A549 (cell line): ENCODE measurements at regions not wholly inside any gene's neighbourhood (a gene's known extent, or its start where the extent isn't known, plus 50 kb on each side); places are given as distances from the start of the nearest gene placed in this dataset.

Experiments used
- ATAC-seq, 2 experiments: fragments of 200-7000 bp in 1 of 2; fragments of >200 bp in 1 of 2; cut with Nextera tagmentation in 1 of 2; cut with Tn5 transposase in 1 of 2; 3 replicates each; pipeline versions ENCODE4 v1.8.0 to v1.9.1; 2018 to 2020; ENCODE audit warnings: mild to moderate bottlenecking in 1 of 2, moderate library complexity in 1 of 2
- CTCF ChIA-PET: fragments of 300-600 bp; sonication (Branson Sonifier 250); formaldehyde crosslinking; extraction: SDS; loops from one replicate; lab custom pipeline; 2021; ENCODE audit warnings: antibody characterized with exemption, inconsistent platforms; lab: Yijun Ruan, JAX
- POLR2A ChIA-PET: fragments of 350-600 bp; formaldehyde crosslinking; extraction: SDS; loops from one replicate; lab custom pipeline; 2021; ENCODE audit warnings: antibody characterized with exemption, inconsistent platforms; lab: Yijun Ruan, JAX
- DNase-seq, 2 experiments: peaks; one replicate each; pipeline versions ENCODE4 v3.0.0 to v3.0.0-alpha.2; 2011 to 2016; ENCODE audit warnings: low read depth in 1 of 2, low spot score in 1 of 2
- FAIRE-seq: peaks from 2 replicates; lab custom pipeline; 2011; peaks lifted over from hg19 to GRCh38; lab: Jason Lieb, UNC
- H3K27ac ChIP-seq, 2 experiments: fragments of >200 bp; sonication (Bioruptor Twin); formaldehyde crosslinking; 3 replicates each; pipeline ENCODE4 v1.5.1; 2016 to 2017
- H3K4me1 ChIP-seq: fragments of >200 bp; sonication (Bioruptor Twin); formaldehyde crosslinking; 3 replicates; pipeline ENCODE4 v1.6.1; 2016
- H3K4me2 ChIP-seq: fragments of >200 bp; sonication (Bioruptor Twin); formaldehyde crosslinking; 3 replicates; pipeline ENCODE4 v1.6.1; 2016
- H3K4me3 ChIP-seq: fragments of >200 bp; sonication (Bioruptor Twin); formaldehyde crosslinking; 3 replicates; pipeline ENCODE4 v1.5.1; 2016
- H3K9me3 ChIP-seq: fragments of >200 bp; sonication (Bioruptor Twin); formaldehyde crosslinking; 3 replicates; pipeline ENCODE4 v1.6.1; 2016
- CBX2 ChIP-seq: fragments of 200-600 bp; sonication (generic); IDR thresholded peaks from 2 replicates; pipeline ENCODE4 v1.6.1; 2016; ENCODE audit warnings: low read depth, mild to moderate bottlenecking, borderline replicate concordance
- CHD2 ChIP-seq: fragments of 150-350 bp; IDR thresholded peaks from 2 replicates; pipeline ENCODE4 v1.6.1; 2014; ENCODE audit warnings: low read length; ENCODE audit not compliant: partially characterized antibody
- CTCF ChIP-seq: fragments of >200 bp; sonication (Bioruptor Twin); formaldehyde crosslinking; IDR thresholded peaks from 3 replicates; pipeline ENCODE4 v1.5.1; 2016
- EHMT2 ChIP-seq: fragments of 200-600 bp; sonication (generic); IDR thresholded peaks from 2 replicates; pipeline ENCODE4 v1.6.1; 2016; ENCODE audit warnings: antibody characterized with exemption, low read depth, mild to moderate bottlenecking, moderate library complexity
- FOSL2 ChIP-seq, 2 experiments: fragments of 450-650 bp in 1 of 2; fragments of >200 bp in 1 of 2; sonication (Bioruptor Twin) in 1 of 2; formaldehyde crosslinking; IDR thresholded peaks; 2 replicates each; pipeline versions ENCODE4 v1.5.0 to v1.6.1; 2016 to 2020; ENCODE audit warnings: mild to moderate bottlenecking in 1 of 2, moderate library complexity in 1 of 2
- HOXA7 ChIP-seq: fragments of 250-450 bp; sonication (Bioruptor Pico); IDR thresholded peaks from 2 replicates; pipeline ENCODE4 v1.5.0; 2020; ENCODE audit warnings: mild to moderate bottlenecking, moderate library complexity
- HOXB13 ChIP-seq: fragments of 250-450 bp; sonication (Bioruptor Pico); IDR thresholded peaks from 2 replicates; pipeline ENCODE4 v1.5.0; 2020; ENCODE audit warnings: low read depth, mild to moderate bottlenecking, moderate library complexity
- HOXB5 ChIP-seq: fragments of 250-450 bp; sonication (Bioruptor Pico); IDR thresholded peaks from 2 replicates; pipeline ENCODE4 v1.5.0; 2020; ENCODE audit warnings: mild to moderate bottlenecking, moderate library complexity
- JUN ChIP-seq, 2 experiments: fragments of >200 bp; sonication (Bioruptor Twin); formaldehyde crosslinking; IDR thresholded peaks; 2 replicates in 1 of 2; 3 replicates in 1 of 2; pipeline ENCODE4 v1.6.1; 2016 to 2017
- KDM1A ChIP-seq: fragments of 200-600 bp; sonication (generic); IDR thresholded peaks from 2 replicates; pipeline ENCODE4 v1.6.1; 2016; ENCODE audit warnings: low read depth, mild to moderate bottlenecking
- MYC ChIP-seq: IDR thresholded peaks from 2 replicates; pipeline ENCODE4 v1.6.1; 2012; ENCODE audit warnings: mild to moderate bottlenecking, inconsistent platforms, low read length, improper control_type of control experiment, borderline replicate concordance
- NFE2L2 ChIP-seq: fragments of 150-350 bp; conservative IDR thresholded peaks from 2 replicates; pipeline ENCODE4 v1.6.1; 2014; ENCODE audit warnings: low read length
- NR3C1 ChIP-seq: fragments of >200 bp; sonication (Bioruptor Twin); formaldehyde crosslinking; IDR thresholded peaks from 3 replicates; pipeline ENCODE4 v1.6.1; 2017
- POLR2A ChIP-seq: IDR thresholded peaks from 2 replicates; pipeline ENCODE4 v1.6.1; 2012; ENCODE audit warnings: mild to moderate bottlenecking, low read length
- RAD21 ChIP-seq, 2 experiments: fragments of >200 bp in 1 of 2; sonication (Bioruptor Twin) in 1 of 2; formaldehyde crosslinking in 1 of 2; IDR thresholded peaks in 1 of 2; conservative IDR thresholded peaks in 1 of 2; 2 replicates in 1 of 2; 3 replicates in 1 of 2; pipeline ENCODE4 v1.6.1; 2012 to 2018; ENCODE audit warnings: inconsistent platforms in 1 of 2
- RCOR1 ChIP-seq: fragments of 150-350 bp; IDR thresholded peaks from 2 replicates; pipeline ENCODE4 v1.6.1; 2014; ENCODE audit warnings: antibody characterized with exemption, low read length, low read depth
- REST ChIP-seq: fragments of 200-600 bp; sonication (generic); IDR thresholded peaks from 2 replicates; pipeline ENCODE4 v1.6.1; 2016; ENCODE audit warnings: antibody characterized with exemption, mild to moderate bottlenecking, moderate library complexity
- RNF2 ChIP-seq: fragments of 200-600 bp; sonication (generic); IDR thresholded peaks from 2 replicates; pipeline ENCODE4 v1.6.1; 2016; ENCODE audit warnings: low read depth, mild to moderate bottlenecking, antibody characterized with exemption, moderate library complexity, borderline replicate concordance
- TFCP2L1 ChIP-seq: fragments of 250-450 bp; sonication (Bioruptor Pico); IDR thresholded peaks from 2 replicates; pipeline ENCODE4 v1.5.0; 2021; ENCODE audit warnings: mild to moderate bottlenecking
- USF2 ChIP-seq: fragments of 450-650 bp; IDR thresholded peaks from 2 replicates; pipeline ENCODE4 v1.6.1; 2014; ENCODE audit warnings: antibody characterized with exemption
- ZFP36 ChIP-seq: fragments of 450-650 bp; IDR thresholded peaks from 2 replicates; pipeline ENCODE4 v1.6.1; 2014; ENCODE audit warnings: borderline replicate concordance; ENCODE audit not compliant: partially characterized antibody
- WGBS: methylation state at CpG from one replicate; pipeline ENCODE4 v1.1.6; 2017; ENCODE audit errors: missing lambda C conversion rate; 5-methylcytosine and 5-hydroxymethylcytosine counted together
- TF ChIP-seq, protein P1 (sequence below): fragments of 250-450 bp; sonication (Bioruptor Pico); IDR thresholded peaks from 2 replicates; pipeline ENCODE4 v1.5.0; 2021; ENCODE audit warnings: mild to moderate bottlenecking, moderate library complexity, borderline replicate concordance
- TF ChIP-seq, protein P2 (sequence below): fragments of 150-350 bp; IDR thresholded peaks from 2 replicates; pipeline ENCODE4 v1.6.1; 2014; ENCODE audit warnings: low read depth, mild to moderate bottlenecking, low read length
- TF ChIP-seq, protein P3 (sequence below): fragments of >200 bp; sonication (Bioruptor Twin); formaldehyde crosslinking; IDR thresholded peaks from 3 replicates; pipeline ENCODE4 v1.6.1; 2016

DNA sequence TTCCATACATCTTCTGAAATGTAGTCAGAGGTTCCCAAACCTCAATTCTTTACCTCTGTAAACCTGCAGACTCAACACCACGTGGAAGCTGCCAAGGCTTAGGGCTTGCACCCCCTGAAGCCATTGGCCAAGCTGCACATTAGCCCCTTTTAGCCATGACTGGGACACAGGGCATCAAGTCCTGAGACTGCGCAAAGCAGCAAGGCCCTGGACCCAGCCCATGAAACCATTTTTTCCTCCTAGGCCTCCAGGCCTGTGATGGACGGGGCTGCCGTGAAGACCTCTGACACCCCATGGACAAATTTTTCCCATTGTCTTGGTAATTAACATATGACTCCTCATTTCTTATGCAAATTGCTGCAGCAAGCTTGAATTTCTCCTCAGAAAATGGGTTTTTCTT, 727.8 kb downstream of the C6orf118 start:
- no peaks in the 10 kb centered on the region for H3K9me3 ChIP-seq
- no peak for DNase-seq
- no peak for FAIRE-seq
- no peak for ATAC-seq
- ChIA-PET POLR2A (no interaction called here), CTCF (no interaction called here)
- no peak overlapping the region for H3K4me3 ChIP-seq
- 28% methylated on average over 4 of the region's 4 CpGs for WGBS
- H3K4me2 ChIP-seq = no peak overlapping the region
- H3K27ac ChIP-seq = no peak overlapping the region
- TF ChIP-seq FOSL2 (IDR thresholded peaks at IDR 0.05) = no peak
- TF ChIP-seq FOSL2 (CRISPR knock-in tag; IDR thresholded peaks at IDR 0.05) = no peak
- TF ChIP-seq, protein P1, sequence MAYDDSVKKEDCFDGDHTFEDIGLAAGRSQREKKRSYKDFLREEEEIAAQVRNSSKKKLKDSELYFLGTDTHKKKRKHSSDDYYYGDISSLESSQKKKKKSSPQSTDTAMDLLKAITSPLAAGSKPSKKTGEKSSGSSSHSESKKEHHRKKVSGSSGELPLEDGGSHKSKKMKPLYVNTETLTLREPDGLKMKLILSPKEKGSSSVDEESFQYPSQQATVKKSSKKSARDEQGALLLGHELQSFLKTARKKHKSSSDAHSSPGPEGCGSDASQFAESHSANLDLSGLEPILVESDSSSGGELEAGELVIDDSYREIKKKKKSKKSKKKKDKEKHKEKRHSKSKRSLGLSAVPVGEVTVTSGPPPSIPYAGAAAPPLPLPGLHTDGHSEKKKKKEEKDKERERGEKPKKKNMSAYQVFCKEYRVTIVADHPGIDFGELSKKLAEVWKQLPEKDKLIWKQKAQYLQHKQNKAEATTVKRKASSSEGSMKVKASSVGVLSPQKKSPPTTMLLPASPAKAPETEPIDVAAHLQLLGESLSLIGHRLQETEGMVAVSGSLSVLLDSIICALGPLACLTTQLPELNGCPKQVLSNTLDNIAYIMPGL (CRISPR knock-in tag) = no peak
- TF ChIP-seq JUN (IDR thresholded peaks at IDR 0.05) = no peak
- TF ChIP-seq, protein P2, sequence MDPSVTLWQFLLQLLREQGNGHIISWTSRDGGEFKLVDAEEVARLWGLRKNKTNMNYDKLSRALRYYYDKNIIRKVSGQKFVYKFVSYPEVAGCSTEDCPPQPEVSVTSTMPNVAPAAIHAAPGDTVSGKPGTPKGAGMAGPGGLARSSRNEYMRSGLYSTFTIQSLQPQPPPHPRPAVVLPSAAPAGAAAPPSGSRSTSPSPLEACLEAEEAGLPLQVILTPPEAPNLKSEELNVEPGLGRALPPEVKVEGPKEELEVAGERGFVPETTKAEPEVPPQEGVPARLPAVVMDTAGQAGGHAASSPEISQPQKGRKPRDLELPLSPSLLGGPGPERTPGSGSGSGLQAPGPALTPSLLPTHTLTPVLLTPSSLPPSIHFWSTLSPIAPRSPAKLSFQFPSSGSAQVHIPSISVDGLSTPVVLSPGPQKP = no peak
- peak; percentile 79 for TF ChIP-seq ZFP36
- TF ChIP-seq HOXB13 (CRISPR knock-in tag) = no peak
- no peaks in the 10 kb centered on the region for H3K4me1 ChIP-seq

GRCh38 chr6:164579035-164579434, 730.4 kb downstream of the C6orf118 start:
- Histone ChIP-seq H3K9me3 (no peaks in the 10 kb centered on the region), H3K4me2 (no peak overlapping the region), H3K4me3 (no peak overlapping the region), H3K27ac (no peak overlapping the region), H3K4me1 (no peaks in the 10 kb centered on the region)
- 0% methylated on average over 3 of the region's 3 CpGs for WGBS
- CTCF ChIA-PET = no interaction called here
- ATAC-seq = no peak
- POLR2A ChIA-PET = no interaction called here
- no peak for FAIRE-seq
- DNase-seq = no peak
- TF ChIP-seq KDM1A = no peak
- TF ChIP-seq, protein P3, sequence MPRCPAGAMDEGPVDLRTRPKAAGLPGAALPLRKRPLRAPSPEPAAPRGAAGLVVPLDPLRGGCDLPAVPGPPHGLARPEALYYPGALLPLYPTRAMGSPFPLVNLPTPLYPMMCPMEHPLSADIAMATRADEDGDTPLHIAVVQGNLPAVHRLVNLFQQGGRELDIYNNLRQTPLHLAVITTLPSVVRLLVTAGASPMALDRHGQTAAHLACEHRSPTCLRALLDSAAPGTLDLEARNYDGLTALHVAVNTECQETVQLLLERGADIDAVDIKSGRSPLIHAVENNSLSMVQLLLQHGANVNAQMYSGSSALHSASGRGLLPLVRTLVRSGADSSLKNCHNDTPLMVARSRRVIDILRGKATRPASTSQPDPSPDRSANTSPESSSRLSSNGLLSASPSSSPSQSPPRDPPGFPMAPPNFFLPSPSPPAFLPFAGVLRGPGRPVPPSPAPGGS = no peak
- no peak for TF ChIP-seq POLR2A
- no peak for TF ChIP-seq RCOR1
- TF ChIP-seq USF2 = no peak
- no peak for TF ChIP-seq MYC
- TF ChIP-seq CTCF = no peak
- TF ChIP-seq RNF2 = no peak
- no peak for TF ChIP-seq HOXA7 (CRISPR knock-in tag)
- TF ChIP-seq CHD2 = no peak
- TF ChIP-seq TFCP2L1 (CRISPR knock-in tag) = no peak
- TF ChIP-seq HOXB5 (CRISPR knock-in tag) = no peak
- TF ChIP-seq EHMT2 = no peak
- no peak for TF ChIP-seq RAD21 (conservative IDR thresholded peaks at IDR 0.05 in 1 of 2, IDR thresholded peaks at IDR 0.05 in 1 of 2)
- no peak for TF ChIP-seq NFE2L2
- TF ChIP-seq REST = no peak
- no peak for TF ChIP-seq NR3C1
- TF ChIP-seq JUN (IDR thresholded peaks at IDR 0.05) = no peak
- no peak for TF ChIP-seq CBX2
